HepG2 (cell line): ENCODE measurements at regions not wholly inside any gene's neighbourhood (a gene's known extent, or its start where the extent isn't known, plus 50 kb on each side); places are given as distances from the start of the nearest gene placed in this dataset.

Experiments
- CTCF ChIP-seq: sonication (generic); formaldehyde crosslinking; IDR thresholded peaks from 2 replicates; pipeline ENCODE4 v1.5.0; 2020; ENCODE audit warnings: mild to moderate bottlenecking, missing genetic modification reagents, moderate library complexity
- GPBP1L1 ChIP-seq: sonication (generic); formaldehyde crosslinking; IDR thresholded peaks from 2 replicates; pipeline ENCODE4 v1.5.0; 2020; ENCODE audit warnings: mild to moderate bottlenecking, missing genetic modification reagents
- IRF9 ChIP-seq: sonication (generic); formaldehyde crosslinking; IDR thresholded peaks from 2 replicates; pipeline ENCODE4 v1.8.0; 2022; ENCODE audit warnings: missing genetic modification reagents, mild to moderate bottlenecking, borderline replicate concordance
- ZKSCAN8 ChIP-seq: IDR thresholded peaks from 2 replicates; pipeline ENCODE4 v1.6.1; 2016; ENCODE audit warnings: borderline replicate concordance, missing genetic modification reagents, missing compliant biosample characterization
- ZNF256 ChIP-seq: sonication (generic); formaldehyde crosslinking; conservative IDR thresholded peaks from 2 replicates; pipeline ENCODE4 v1.4.0; 2020; ENCODE audit warnings: missing genetic modification reagents
- ZNF501 ChIP-seq: sonication (generic); formaldehyde crosslinking; IDR thresholded peaks from 2 replicates; pipeline ENCODE4 v1.5.1; 2020; ENCODE audit warnings: mild to moderate bottlenecking, moderate library complexity, missing genetic modification reagents
- ZNF510 ChIP-seq: sonication (generic); formaldehyde crosslinking; IDR thresholded peaks from 2 replicates; pipeline ENCODE4 v1.4.0; 2020; ENCODE audit warnings: low read depth, mild to moderate bottlenecking, missing genetic modification reagents

GRCh38 chr15:66615846-66616245 is 50.0 kb upstream of the LCTL start:
- TF ChIP-seq ZKSCAN8 (CRISPR knock-in tag) (no peak), CTCF (CRISPR knock-in tag) (no peak), ZNF510 (CRISPR knock-in tag) (no peak), IRF9 (CRISPR knock-in tag) (no peak), ZNF256 (CRISPR knock-in tag) (no peak), ZNF501 (CRISPR knock-in tag) (no peak), GPBP1L1 (CRISPR knock-in tag) (no peak)
